T follicular helper cell (primary cell): ENCODE measurements at regions not wholly inside any gene's neighbourhood (a gene's known extent, or its start where the extent isn't known, plus 50 kb on each side); places are given as distances from the start of the nearest gene placed in this dataset.
"Not testable (repeated sequence)": the region's sequence is repeated elsewhere in the genome, so short reads cannot be mapped to it uniquely, and the experiment has no call there.

ENCODE experiments used
- DNase-seq: peaks from one replicate; pipeline ENCODE4 v3.0.0-alpha.2; 2020; ENCODE audit warnings: low read depth

GRCh38 chr11:112617977-112618826 lies 343.0 kb upstream of the NCAM1 start:
- no peak for DNase-seq

- DNase-seq: no peak
Observed at GRCh38 chr11:112619106-112619505, 342.1 kb upstream of the NCAM1 start.

GRCh38 chr11:112620621-112621394 lies 340.4 kb upstream of the NCAM1 start:
- no peak for DNase-seq

- DNase-seq: no peak
Observed at GRCh38 chr11:112623057-112623456, 338.2 kb upstream of the NCAM1 start.

- no peak for DNase-seq
Observed at GRCh38 chr11:112624431-112624830, 336.8 kb upstream of the NCAM1 start.

GRCh38 chr11:112624971-112625370 lies 336.2 kb upstream of the NCAM1 start:
- not testable (repeated sequence) for DNase-seq

- no peak for DNase-seq
Observed at GRCh38 chr11:112625814-112626213, 335.4 kb upstream of the NCAM1 start.

- DNase-seq: no peak
Observed at GRCh38 chr11:112626731-112627130, 334.5 kb upstream of the NCAM1 start.

GRCh38 chr11:112627588-112628045 lies 333.6 kb upstream of the NCAM1 start:
- no peak for DNase-seq

GRCh38 chr11:112628676-112629075 lies 332.5 kb upstream of the NCAM1 start:
- no peak for DNase-seq

GRCh38 chr11:112630496-112630895 lies 330.7 kb upstream of the NCAM1 start:
- no peak for DNase-seq

- DNase-seq: no peak
Observed at GRCh38 chr11:112631333-112631732, 329.9 kb upstream of the NCAM1 start.

GRCh38 chr11:112632866-112633505 lies 328.2 kb upstream of the NCAM1 start:
- DNase-seq: no peak

- no peak for DNase-seq
Observed at GRCh38 chr11:112634551-112634950, 326.7 kb upstream of the NCAM1 start.

- DNase-seq: no peak
Observed at GRCh38 chr11:112634995-112635737, 326.1 kb upstream of the NCAM1 start.

GRCh38 chr11:112637076-112637475 lies 324.1 kb upstream of the NCAM1 start:
- DNase-seq: no peak

- DNase-seq: no peak
Observed at GRCh38 chr11:112637876-112638275, 323.3 kb upstream of the NCAM1 start.

GRCh38 chr11:112639469-112639868 lies 321.8 kb upstream of the NCAM1 start:
- DNase-seq: no peak

- no peak for DNase-seq
Observed at GRCh38 chr11:112643416-112643815, 317.8 kb upstream of the NCAM1 start.

GRCh38 chr11:112644410-112645131 lies 316.6 kb upstream of the NCAM1 start:
- DNase-seq: no peak

GRCh38 chr11:112649856-112650255 lies 311.4 kb upstream of the NCAM1 start:
- DNase-seq: no peak
